ENCODE measurements at regions not wholly inside any gene's neighbourhood (a gene's known extent, or its start where the extent isn't known, plus 50 kb on each side); places are given as distances from the start of the nearest gene placed in this dataset.

- no peak overlapping the region for H2AFZ ChIP-seq (ENCODE audit: low read depth, low read length, severe bottlenecking)
- no peaks in the 10 kb centered on the region for H3K27me3 ChIP-seq (ENCODE audit: low read length)
Measured at GRCh38 chr10:90344226-90344625, 513.6 kb downstream of the HTR7 start.

DNA sequence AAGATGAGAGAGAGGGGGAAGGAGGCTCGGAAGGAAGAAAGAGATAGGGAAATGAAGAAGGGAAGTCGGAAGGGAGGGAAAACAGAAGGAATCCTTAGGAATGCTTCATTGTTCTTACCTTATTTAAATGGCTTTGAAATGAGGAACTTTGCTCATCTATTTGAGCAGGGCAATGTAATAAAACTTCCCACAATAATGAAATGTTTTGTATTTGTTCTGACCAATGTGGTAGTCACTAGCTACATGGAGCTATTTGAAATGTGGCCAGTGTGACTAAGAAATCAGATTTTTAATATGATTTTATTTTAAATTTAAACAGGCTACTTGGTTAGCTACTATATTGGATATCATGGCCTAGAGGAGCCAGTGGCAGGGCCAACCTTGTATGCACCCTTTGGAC lies 510.6 kb downstream of the HTR7 start:
- no peak overlapping the region for H3K9ac ChIP-seq (ENCODE audit: low read length)
- no peaks in the 10 kb centered on the region for H3K9me2 ChIP-seq (replicated peaks; ENCODE audit: insufficient read depth, low read length)
- TF ChIP-seq, protein P1, sequence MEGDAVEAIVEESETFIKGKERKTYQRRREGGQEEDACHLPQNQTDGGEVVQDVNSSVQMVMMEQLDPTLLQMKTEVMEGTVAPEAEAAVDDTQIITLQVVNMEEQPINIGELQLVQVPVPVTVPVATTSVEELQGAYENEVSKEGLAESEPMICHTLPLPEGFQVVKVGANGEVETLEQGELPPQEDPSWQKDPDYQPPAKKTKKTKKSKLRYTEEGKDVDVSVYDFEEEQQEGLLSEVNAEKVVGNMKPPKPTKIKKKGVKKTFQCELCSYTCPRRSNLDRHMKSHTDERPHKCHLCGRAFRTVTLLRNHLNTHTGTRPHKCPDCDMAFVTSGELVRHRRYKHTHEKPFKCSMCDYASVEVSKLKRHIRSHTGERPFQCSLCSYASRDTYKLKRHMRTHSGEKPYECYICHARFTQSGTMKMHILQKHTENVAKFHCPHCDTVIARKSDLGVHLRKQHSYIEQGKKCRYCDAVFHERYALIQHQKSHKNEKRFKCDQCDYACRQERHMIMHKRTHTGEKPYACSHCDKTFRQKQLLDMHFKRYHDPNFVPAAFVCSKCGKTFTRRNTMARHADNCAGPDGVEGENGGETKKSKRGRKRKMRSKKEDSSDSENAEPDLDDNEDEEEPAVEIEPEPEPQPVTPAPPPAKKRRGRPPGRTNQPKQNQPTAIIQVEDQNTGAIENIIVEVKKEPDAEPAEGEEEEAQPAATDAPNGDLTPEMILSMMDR (IDR thresholded peaks at IDR 0.05; ENCODE audit: insufficient read depth, low read length, poor library complexity, severe bottlenecking) = no peak
- TF ChIP-seq EZH2phosphoT487 (conservative IDR thresholded peaks at IDR 0.05; ENCODE audit: low read length) = no peak
- no peaks in the 10 kb centered on the region for H3K9me3 ChIP-seq (ENCODE audit: insufficient read depth, low read length)
- no peaks in the 10 kb centered on the region for H3F3A ChIP-seq (ENCODE audit: insufficient read depth)
- no peaks in the 10 kb centered on the region for H3K36me3 ChIP-seq (ENCODE audit: low read length)
- no peak overlapping the region for H3K4me2 ChIP-seq (ENCODE audit: low read depth, low read length, poor library complexity, severe bottlenecking)
- no peaks in the 10 kb centered on the region for H4K20me1 ChIP-seq (ENCODE audit: low read depth, low read length)
- no peaks in the 10 kb centered on the region for H3K27me3 ChIP-seq (ENCODE audit: low read length)
- H3K27ac ChIP-seq (ENCODE audit: low read depth, low read length) = no peak overlapping the region
- H3K4me3 ChIP-seq (ENCODE audit: insufficient read depth, low read length, poor library complexity, severe bottlenecking) = no peak overlapping the region
- H3K79me2 ChIP-seq (ENCODE audit: insufficient read depth, low read length) = no peaks in the 10 kb centered on the region
- H2AFZ ChIP-seq (ENCODE audit: low read depth, low read length, severe bottlenecking) = no peak overlapping the region

More at GRCh38 chr10:90344226-90344625, 513.6 kb downstream of the HTR7 start:
- no peaks in the 10 kb centered on the region for H3K9me3 ChIP-seq (ENCODE audit: insufficient read depth, low read length)
- H3K36me3 ChIP-seq (ENCODE audit: low read length) = no peaks in the 10 kb centered on the region
- no peaks in the 10 kb centered on the region for H4K20me1 ChIP-seq (ENCODE audit: low read depth, low read length)
- H3K27ac ChIP-seq (ENCODE audit: low read depth, low read length) = no peak overlapping the region
- TF ChIP-seq, protein P1 (IDR thresholded peaks at IDR 0.05; ENCODE audit: insufficient read depth, low read length, poor library complexity, severe bottlenecking) = no peak
- no peak for TF ChIP-seq EZH2phosphoT487 (conservative IDR thresholded peaks at IDR 0.05; ENCODE audit: low read length)
- no peaks in the 10 kb centered on the region for H3K79me2 ChIP-seq (ENCODE audit: insufficient read depth, low read length)
- no peak overlapping the region for H3K9ac ChIP-seq (ENCODE audit: low read length)
- no peaks in the 10 kb centered on the region for H3F3A ChIP-seq (ENCODE audit: insufficient read depth)
- no peak overlapping the region for H3K4me3 ChIP-seq (ENCODE audit: insufficient read depth, low read length, poor library complexity, severe bottlenecking)
- no peak overlapping the region for H3K4me2 ChIP-seq (ENCODE audit: low read depth, low read length, poor library complexity, severe bottlenecking)
- no peaks in the 10 kb centered on the region for H3K9me2 ChIP-seq (replicated peaks; ENCODE audit: insufficient read depth, low read length)

DNA sequence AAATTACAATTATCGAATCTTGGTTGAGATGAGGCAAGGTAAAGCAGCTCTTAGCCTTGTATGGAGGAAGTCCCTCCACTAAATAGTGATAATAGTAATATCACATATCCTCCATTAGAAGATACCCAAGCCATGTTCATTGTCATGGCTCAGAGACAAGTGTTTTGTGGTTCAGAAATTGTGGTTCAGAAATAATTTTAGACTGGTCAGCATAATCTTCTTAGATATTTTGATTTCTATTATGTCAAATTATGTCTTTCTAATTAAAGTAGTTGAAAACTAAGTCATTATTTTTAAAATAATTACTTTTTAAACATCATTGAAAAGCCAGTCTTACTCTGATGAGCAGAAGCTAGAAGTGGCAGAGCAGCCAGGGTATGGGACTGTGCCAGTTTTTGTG lies 507.7 kb downstream of the HTR7 start:
- H3K9me3 ChIP-seq (ENCODE audit: insufficient read depth, low read length) = no peaks in the 10 kb centered on the region
- no peak overlapping the region for H2AFZ ChIP-seq (ENCODE audit: low read depth, low read length, severe bottlenecking)
- H3F3A ChIP-seq (ENCODE audit: insufficient read depth) = no peaks in the 10 kb centered on the region
- H3K4me2 ChIP-seq (ENCODE audit: low read depth, low read length, poor library complexity, severe bottlenecking) = no peak overlapping the region
- H4K20me1 ChIP-seq (ENCODE audit: low read depth, low read length) = no peaks in the 10 kb centered on the region
- no peaks in the 10 kb centered on the region for H3K27me3 ChIP-seq (ENCODE audit: low read length)
- H3K9ac ChIP-seq (ENCODE audit: low read length) = no peak overlapping the region
- no peak for TF ChIP-seq EZH2phosphoT487 (conservative IDR thresholded peaks at IDR 0.05; ENCODE audit: low read length)
- TF ChIP-seq, protein P1 (IDR thresholded peaks at IDR 0.05; ENCODE audit: insufficient read depth, low read length, poor library complexity, severe bottlenecking) = no peak
- H3K9me2 ChIP-seq (replicated peaks; ENCODE audit: insufficient read depth, low read length) = no peaks in the 10 kb centered on the region
- no peak overlapping the region for H3K27ac ChIP-seq (ENCODE audit: low read depth, low read length)
- H3K36me3 ChIP-seq (ENCODE audit: low read length) = no peaks in the 10 kb centered on the region
- H3K4me3 ChIP-seq (ENCODE audit: insufficient read depth, low read length, poor library complexity, severe bottlenecking) = no peak overlapping the region
- no peaks in the 10 kb centered on the region for H3K79me2 ChIP-seq (ENCODE audit: insufficient read depth, low read length)

Measured in SU-DHL-6 (cell line).